Lower leg skin (tissue), 4 donors: ENCODE measurements at regions not wholly inside any gene's neighbourhood (a gene's known extent, or its start where the extent isn't known, plus 50 kb on each side); places are given as distances from the start of the nearest gene placed in this dataset.
"Not testable (repeated sequence)": the region's sequence is repeated elsewhere in the genome, so short reads cannot be mapped to it uniquely, and the experiment has no call there.

ENCODE experiments used
- DNase-seq, 2 donors: peaks; one replicate each; pipeline ENCODE4 v3.0.0-alpha.2; 2019; ENCODE audit warnings: low spot score in 2 of 2
- H3K4me3 ChIP-seq: fragments of 200-600 bp; sonication (generic); 2 replicates; pipeline ENCODE4 v1.5.1; 2017; ENCODE audit warnings: mild to moderate bottlenecking, low read depth; ENCODE audit not compliant: poor library complexity, severe bottlenecking
- CTCF ChIP-seq, 3 donors: fragments of 450-650 bp; IDR thresholded peaks; one replicate each; pipeline ENCODE4 v1.5.1; 2016; ENCODE audit warnings: antibody characterized with exemption in 3 of 3, mild to moderate bottlenecking in 3 of 3, moderate library complexity in 2 of 3
- POLR2A ChIP-seq, 2 donors: fragments of 450-650 bp; IDR thresholded peaks; one replicate each; pipeline ENCODE4 v1.6.1; 2016 to 2017; ENCODE audit warnings: antibody characterized with exemption in 2 of 2, mild to moderate bottlenecking in 1 of 2, moderate library complexity in 1 of 2
- WGBS, 2 donors: methylation state at CpG; one replicate each; pipeline ENCODE4 v1.1.5; 2018; 5-methylcytosine and 5-hydroxymethylcytosine counted together
- intact Hi-C: fragments of 100-400 bp; cut with DNase I; formaldehyde crosslinking; loops from one replicate; pipeline ENCODE4 v1.15.0; 2023; ENCODE audit warnings: low total_unique reads

DNA sequence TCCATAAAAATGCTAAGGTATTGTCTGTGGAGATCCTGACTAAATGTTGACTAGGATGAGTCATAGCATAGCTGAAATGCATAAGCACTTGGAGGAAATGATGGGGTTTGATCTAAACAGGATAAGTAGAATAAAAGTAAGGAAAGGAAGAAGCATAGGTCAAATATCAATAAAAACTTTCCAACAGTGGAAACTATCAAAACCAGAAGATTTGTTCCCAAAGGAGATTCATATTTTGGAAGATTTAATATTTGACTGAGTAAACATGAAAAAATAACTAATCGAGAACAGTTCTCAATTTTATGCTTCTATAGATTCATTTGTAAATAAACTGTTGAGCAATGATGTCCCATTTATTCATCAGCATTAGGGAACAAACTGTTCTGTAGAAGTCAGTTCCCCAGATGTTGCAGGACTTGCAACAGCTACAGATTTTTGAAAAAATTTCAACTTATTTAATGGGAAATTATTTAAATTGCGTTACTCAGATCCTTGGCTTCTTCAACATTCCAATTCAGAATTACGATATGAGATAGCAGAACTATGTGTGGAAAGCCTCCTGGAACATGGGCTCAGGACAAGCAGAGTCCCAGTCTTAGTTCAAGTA lies 133.7 kb upstream of the TBX18 start:
- 80 to 85% methylated on average over 3 of the region's 3 CpGs for WGBS, 2 donors
- no peak overlapping the region for H3K4me3 ChIP-seq
- intact Hi-C loops, result no loop called here
- TF ChIP-seq CTCF (IDR thresholded peaks at IDR 0.05) (no peak), POLR2A (IDR thresholded peaks at IDR 0.05) (no peak)
- DNase-seq, result no peak

GRCh38 chr6:84897011-84897410 lies 132.6 kb upstream of the TBX18 start:
- 79 to 87% methylated on average over 1 of the region's 1 CpG for WGBS, 2 donors
- H3K4me3 ChIP-seq, result no peak overlapping the region
- intact Hi-C loops, result no loop called here
- no peak for DNase-seq
- TF ChIP-seq CTCF (IDR thresholded peaks at IDR 0.05), result no peak
- TF ChIP-seq POLR2A (IDR thresholded peaks at IDR 0.05), result no peak

GRCh38 chr6:84892671-84893070 lies 128.3 kb upstream of the TBX18 start:
- TF ChIP-seq POLR2A (IDR thresholded peaks at IDR 0.05) (no peak), CTCF (IDR thresholded peaks at IDR 0.05) (no peak)
- WGBS, 2 donors, result 61 to 65% methylated on average over 1 of the region's 1 CpG

DNA sequence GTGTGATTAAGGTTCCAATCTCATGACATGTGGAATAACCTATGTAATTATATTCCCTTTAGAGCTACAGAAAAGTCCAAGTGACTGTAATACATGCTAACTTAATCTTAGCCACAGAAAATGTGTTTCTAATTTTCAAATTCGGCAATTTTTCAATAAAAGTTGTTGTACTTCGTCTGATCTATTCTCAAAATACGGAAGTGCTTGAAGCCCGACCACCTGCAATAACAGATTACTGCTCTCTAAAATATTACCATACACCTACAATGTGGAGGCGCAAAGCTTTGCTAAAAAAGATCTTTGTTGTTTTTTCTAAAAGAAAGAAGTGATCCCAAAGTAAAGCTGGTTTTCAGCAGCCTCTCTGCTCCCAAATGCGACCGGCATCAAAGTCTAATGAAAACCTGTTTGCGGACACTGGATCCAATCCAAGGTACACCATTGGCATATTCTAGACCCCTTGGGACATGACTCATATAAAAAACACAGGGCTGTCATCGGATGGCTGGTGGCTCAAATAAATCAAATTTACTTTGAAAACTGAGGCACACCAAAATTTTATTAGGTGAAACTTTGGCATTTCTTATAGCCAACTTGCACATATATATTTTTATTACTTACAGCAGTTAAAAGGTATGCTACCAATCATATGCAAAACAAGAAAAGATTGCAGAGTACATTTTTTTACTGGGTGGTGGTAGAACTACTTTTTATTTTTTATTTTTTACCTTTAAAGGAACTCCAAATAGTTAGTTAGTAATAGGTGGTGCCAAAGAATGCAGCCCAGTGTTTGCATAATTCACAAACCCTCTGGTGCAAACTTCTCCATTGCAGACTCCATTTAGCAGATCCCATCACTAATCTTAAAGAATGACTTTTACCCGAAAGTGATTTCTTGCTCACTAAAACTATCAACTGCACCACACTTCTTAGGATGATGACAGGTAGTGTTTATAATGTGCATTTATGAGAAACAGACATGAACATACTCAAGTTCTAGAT lies 118.7 kb upstream of the TBX18 start:
- TF ChIP-seq CTCF (IDR thresholded peaks at IDR 0.05) (no peak), POLR2A (IDR thresholded peaks at IDR 0.05) (no peak)
- no peak for DNase-seq
- no peak overlapping the region for H3K4me3 ChIP-seq
- 61 to 69% methylated on average over 10 of the region's 10 CpGs for WGBS, 2 donors
- intact Hi-C loops, result no loop called here

More at GRCh38 chr6:84892671-84893070, 128.3 kb upstream of the TBX18 start:
- no peak for DNase-seq
- intact Hi-C loops, result no loop called here
- H3K4me3 ChIP-seq, result no peak overlapping the region

DNA sequence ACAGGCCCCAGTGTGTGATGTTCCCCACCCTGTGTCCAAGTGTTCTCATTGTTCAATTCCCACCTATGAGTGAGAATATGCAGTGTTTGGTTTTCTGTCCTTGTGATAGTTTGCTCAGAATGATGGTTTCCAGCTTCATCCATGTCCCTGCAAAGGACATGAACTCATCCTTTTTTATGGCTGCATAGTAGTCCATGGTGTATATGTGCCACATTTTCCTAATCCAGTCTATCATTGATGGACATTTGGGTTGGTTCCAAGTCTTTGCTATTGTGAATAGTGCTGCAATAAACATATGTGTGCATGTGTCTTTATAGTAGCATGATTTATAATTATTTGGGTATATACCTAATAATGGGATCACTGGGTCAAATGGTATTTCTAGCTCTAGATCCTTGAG lies 115.0 kb upstream of the TBX18 start:
- intact Hi-C loops, DNase-seq, H3K4me3 ChIP-seq: not testable (repeated sequence)

GRCh38 chr6:84877515-84878210 lies 113.3 kb upstream of the TBX18 start:
- no peak for DNase-seq
- H3K4me3 ChIP-seq, result no peak overlapping the region
- 66 to 70% methylated on average over 3 of the region's 3 CpGs for WGBS, 2 donors
- TF ChIP-seq CTCF (IDR thresholded peaks at IDR 0.05) (no peak), POLR2A (IDR thresholded peaks at IDR 0.05) (no peak)
- intact Hi-C loops, result no loop called here
